Natural killer cell (primary cell): ENCODE measurements at regions not wholly inside any gene's neighbourhood (a gene's known extent, or its start where the extent isn't known, plus 50 kb on each side); places are given as distances from the start of the nearest gene placed in this dataset.
"Not testable (repeated sequence)": the region's sequence is repeated elsewhere in the genome, so short reads cannot be mapped to it uniquely, and the experiment has no call there.

ENCODE experiments used
- ATAC-seq, 3 donors: fragments of 150-1000 bp in 2 of 3; fragments of 200-7000 bp in 1 of 3; cut with Tn5 transposase; 1 replicate in 1 of 3; 2 replicates in 2 of 3; pipeline ENCODE4 v1.10.0; 2021; ENCODE audit warnings: mild to moderate bottlenecking in 2 of 3, moderate library complexity in 2 of 3
- DNase-seq, 2 donors: peaks; one replicate each; pipeline versions ENCODE4 v3.0.0 to v3.0.0-alpha.2; 2013 to 2021; ENCODE audit warnings: mixed read lengths in 1 of 2
- H3K27ac ChIP-seq: one replicate; pipeline ENCODE4 v1.5.1; 2013; ENCODE audit warnings: mild to moderate bottlenecking, low read length
- H3K27me3 ChIP-seq: one replicate; pipeline ENCODE4 v1.6.1; 2013; ENCODE audit warnings: low read length; ENCODE audit not compliant: control insufficient read depth, insufficient read depth
- H3K36me3 ChIP-seq: one replicate; pipeline ENCODE4 v1.6.1; 2013; ENCODE audit warnings: low read length; ENCODE audit not compliant: control insufficient read depth, insufficient read depth
- H3K4me1 ChIP-seq: one replicate; pipeline ENCODE4 v1.6.1; 2013; ENCODE audit warnings: low read length; ENCODE audit not compliant: control insufficient read depth, insufficient read depth
- H3K4me3 ChIP-seq: one replicate; pipeline ENCODE4 v1.5.1; 2013; ENCODE audit warnings: low read length
- H3K9me3 ChIP-seq: one replicate; pipeline ENCODE4 v1.6.1; 2013; ENCODE audit warnings: low read length; ENCODE audit not compliant: control insufficient read depth, insufficient read depth
- H3K27ac Mint-ChIP-seq, 2 donors: one replicate each; pipeline ENCODE4 v1.8.0; 2022; ENCODE audit warnings: mild to moderate bottlenecking in 2 of 2, mixed read lengths in 2 of 2, moderate library complexity in 1 of 2
- H3K27me3 Mint-ChIP-seq, 2 donors: one replicate each; pipeline ENCODE4 v1.8.0; 2022; ENCODE audit warnings: low read depth in 2 of 2, mixed read lengths in 2 of 2
- H3K36me3 Mint-ChIP-seq: one replicate; pipeline ENCODE4 v1.8.0; 2022; ENCODE audit warnings: mixed read lengths
- H3K4me1 Mint-ChIP-seq, 2 donors: one replicate each; pipeline ENCODE4 v1.8.0; 2022; ENCODE audit warnings: mixed read lengths in 2 of 2
- H3K4me3 Mint-ChIP-seq: one replicate; pipeline ENCODE4 v1.8.0; 2022; ENCODE audit warnings: mild to moderate bottlenecking, moderate library complexity, mixed read lengths
- H3K9me3 Mint-ChIP-seq, 2 donors: one replicate each; pipeline ENCODE4 v1.8.0; 2022; ENCODE audit warnings: mixed read lengths in 2 of 2
- WGBS: methylation state at CpG from one replicate; pipeline ENCODE4 v1.1.7; 2013; ENCODE audit warnings: missing lambda C conversion rate; ENCODE audit not compliant: insufficient coverage; 5-methylcytosine and 5-hydroxymethylcytosine counted together
- intact Hi-C: fragments of 100-400 bp; cut with micrococcal nuclease; formaldehyde crosslinking; loops from one replicate; pipeline ENCODE4 v1.14.2; 2022
- TF ChIP-seq, protein P1 (sequence below): fragments of 200-600 bp; IDR thresholded peaks from one replicate; pipeline ENCODE4 v1.8.0; 2022; ENCODE audit warnings: antibody characterized with exemption

DNA sequence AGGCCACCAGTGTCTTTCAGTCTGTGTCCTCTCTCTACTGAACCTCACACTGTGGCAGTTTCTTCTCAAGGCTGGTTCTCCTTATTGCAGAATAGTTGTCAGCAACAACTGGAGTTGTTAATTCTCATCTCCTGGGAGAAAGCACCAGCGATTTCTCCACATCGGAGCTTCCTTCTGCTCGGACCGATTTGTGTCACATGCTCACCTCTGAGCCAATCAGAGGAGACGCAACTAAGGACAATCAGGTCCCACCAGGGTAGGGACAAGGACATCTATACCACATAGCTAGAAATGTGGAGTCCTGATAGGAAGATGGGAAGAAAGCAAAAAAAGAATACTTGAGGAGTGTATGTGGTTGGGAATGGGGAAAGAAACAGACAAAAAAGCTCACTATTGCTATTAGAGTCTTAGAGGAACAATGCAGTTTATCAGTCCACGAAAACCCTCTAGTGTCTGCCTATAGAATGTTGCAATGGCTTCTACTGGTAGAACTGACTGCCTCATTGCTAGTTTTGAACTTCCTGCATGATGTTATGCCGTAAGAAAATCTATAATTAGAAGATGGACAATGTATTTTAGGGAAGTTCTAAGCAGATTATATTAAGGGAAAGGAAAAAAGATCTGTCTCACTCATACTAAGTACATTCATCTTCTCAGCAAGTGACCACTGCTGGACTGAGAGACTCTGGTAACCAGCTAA, 169.7 kb downstream of the CDCA7 start:
- no peaks in the 10 kb centered on the region for H3K9me3 ChIP-seq
- H3K27me3 ChIP-seq = no peaks in the 10 kb centered on the region
- Mint-ChIP-seq H3K4me3 (no peak overlapping the region), H3K27ac (no peak overlapping the region), H3K9me3 (no peaks in the 10 kb centered on the region), H3K27me3 (peaks cover 7 to 20% of the 10 kb centered on the region in 2 donors), H3K4me1 (no peaks in the 10 kb centered on the region), H3K36me3 (no peaks in the 10 kb centered on the region)
- DNase-seq (no peak), ATAC-seq (no peak)
- no peaks in the 10 kb centered on the region for H3K4me1 ChIP-seq
- no peaks in the 10 kb centered on the region for H3K36me3 ChIP-seq
- TF ChIP-seq, protein P1, sequence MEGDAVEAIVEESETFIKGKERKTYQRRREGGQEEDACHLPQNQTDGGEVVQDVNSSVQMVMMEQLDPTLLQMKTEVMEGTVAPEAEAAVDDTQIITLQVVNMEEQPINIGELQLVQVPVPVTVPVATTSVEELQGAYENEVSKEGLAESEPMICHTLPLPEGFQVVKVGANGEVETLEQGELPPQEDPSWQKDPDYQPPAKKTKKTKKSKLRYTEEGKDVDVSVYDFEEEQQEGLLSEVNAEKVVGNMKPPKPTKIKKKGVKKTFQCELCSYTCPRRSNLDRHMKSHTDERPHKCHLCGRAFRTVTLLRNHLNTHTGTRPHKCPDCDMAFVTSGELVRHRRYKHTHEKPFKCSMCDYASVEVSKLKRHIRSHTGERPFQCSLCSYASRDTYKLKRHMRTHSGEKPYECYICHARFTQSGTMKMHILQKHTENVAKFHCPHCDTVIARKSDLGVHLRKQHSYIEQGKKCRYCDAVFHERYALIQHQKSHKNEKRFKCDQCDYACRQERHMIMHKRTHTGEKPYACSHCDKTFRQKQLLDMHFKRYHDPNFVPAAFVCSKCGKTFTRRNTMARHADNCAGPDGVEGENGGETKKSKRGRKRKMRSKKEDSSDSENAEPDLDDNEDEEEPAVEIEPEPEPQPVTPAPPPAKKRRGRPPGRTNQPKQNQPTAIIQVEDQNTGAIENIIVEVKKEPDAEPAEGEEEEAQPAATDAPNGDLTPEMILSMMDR = no peak
- intact Hi-C loops = no loop called here
- H3K4me3 ChIP-seq = no peak overlapping the region
- no peak overlapping the region for H3K27ac ChIP-seq
- WGBS = 83% methylated on average over 7 of the region's 7 CpGs

DNA sequence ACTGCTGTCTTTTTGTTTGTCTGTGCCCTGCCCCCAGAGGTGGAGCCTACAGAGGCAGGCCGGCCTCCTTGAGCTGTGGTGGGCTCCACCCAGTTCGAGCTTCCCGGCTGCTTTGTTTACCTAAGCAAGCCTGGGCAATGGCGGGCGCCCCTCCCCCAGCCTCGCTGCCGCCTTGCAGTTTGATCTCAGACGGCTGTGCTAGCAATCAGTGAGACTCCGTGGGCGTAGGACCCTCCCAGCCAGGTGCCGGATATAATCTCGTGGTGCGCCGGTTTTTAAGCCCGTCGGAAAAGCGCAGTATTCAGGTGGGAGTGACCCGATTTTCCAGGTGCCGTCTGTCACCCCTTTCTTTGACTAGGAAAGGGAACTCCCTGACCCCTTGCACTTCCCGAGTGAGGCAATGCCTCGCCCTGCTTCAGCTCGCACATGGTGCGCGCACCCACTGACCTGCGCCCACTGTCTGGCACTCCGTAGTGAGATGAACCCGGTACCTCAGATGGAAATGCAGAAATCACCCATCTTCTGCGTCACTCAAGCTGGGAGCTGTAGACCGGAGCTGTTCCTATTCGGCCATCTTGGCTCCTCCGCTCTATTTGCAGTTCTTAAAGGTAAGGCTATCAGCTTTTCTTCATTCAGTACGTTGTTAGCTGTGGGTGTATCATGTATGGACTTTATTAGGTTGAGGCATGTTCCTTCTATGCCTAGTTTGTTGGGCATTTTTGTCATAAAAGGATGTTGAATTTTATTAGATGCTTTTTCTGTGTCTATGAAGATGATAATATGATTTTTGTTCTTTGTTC, 178.3 kb downstream of the CDCA7 start:
- H3K9me3 Mint-ChIP-seq, H3K27ac Mint-ChIP-seq, H3K4me1 Mint-ChIP-seq, H3K9me3 ChIP-seq, intact Hi-C loops, H3K27me3 ChIP-seq, ATAC-seq, H3K36me3 ChIP-seq, H3K4me3 ChIP-seq, H3K27ac ChIP-seq, H3K4me1 ChIP-seq, H3K4me3 Mint-ChIP-seq, H3K36me3 Mint-ChIP-seq, DNase-seq: not testable (repeated sequence)
- 87% methylated on average over 32 of the region's 32 CpGs for WGBS
- H3K27me3 Mint-ChIP-seq = peaks cover 6 to 13% of the 10 kb centered on the region in 2 donors

DNA sequence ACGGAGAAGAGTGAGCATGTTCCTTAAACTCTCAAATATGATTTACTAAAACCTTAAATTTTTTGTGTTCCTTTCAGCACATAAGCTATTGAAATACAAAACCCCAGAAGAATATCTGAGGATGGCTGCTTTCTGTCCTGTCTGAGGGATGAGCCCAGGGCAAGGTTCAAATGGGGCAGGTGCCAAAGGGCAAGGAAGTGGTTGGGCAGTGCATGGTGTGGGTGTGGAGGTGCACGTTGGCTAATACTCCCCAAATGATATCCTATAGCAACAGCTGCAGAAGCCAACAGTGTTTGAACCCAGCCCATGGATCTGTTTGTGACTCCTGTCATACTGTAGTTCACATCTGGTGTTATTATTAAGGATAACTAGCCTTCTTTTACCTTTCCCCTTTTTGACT, 183.0 kb downstream of the CDCA7 start:
- no peaks in the 10 kb centered on the region for H3K36me3 Mint-ChIP-seq
- H3K27me3 Mint-ChIP-seq = peaks cover 6 to 13% of the 10 kb centered on the region in 2 donors
- Histone ChIP-seq H3K27ac (no peak overlapping the region), H3K4me3 (no peak overlapping the region), H3K27me3 (peaks cover 4% of the 10 kb centered on the region), H3K4me1 (no peaks in the 10 kb centered on the region), H3K36me3 (no peaks in the 10 kb centered on the region), H3K9me3 (no peaks in the 10 kb centered on the region)
- intact Hi-C loops = no loop called here
- no peaks in the 10 kb centered on the region for H3K4me1 Mint-ChIP-seq
- WGBS = 83% methylated on average over 2 of the region's 2 CpGs
- DNase-seq = no peak
- H3K27ac Mint-ChIP-seq = no peak overlapping the region
- no peak overlapping the region for H3K4me3 Mint-ChIP-seq
- TF ChIP-seq, protein P1 = no peak
- H3K9me3 Mint-ChIP-seq = peaks cover 0 to 6% of the 10 kb centered on the region in 2 donors
- no peak for ATAC-seq

DNA sequence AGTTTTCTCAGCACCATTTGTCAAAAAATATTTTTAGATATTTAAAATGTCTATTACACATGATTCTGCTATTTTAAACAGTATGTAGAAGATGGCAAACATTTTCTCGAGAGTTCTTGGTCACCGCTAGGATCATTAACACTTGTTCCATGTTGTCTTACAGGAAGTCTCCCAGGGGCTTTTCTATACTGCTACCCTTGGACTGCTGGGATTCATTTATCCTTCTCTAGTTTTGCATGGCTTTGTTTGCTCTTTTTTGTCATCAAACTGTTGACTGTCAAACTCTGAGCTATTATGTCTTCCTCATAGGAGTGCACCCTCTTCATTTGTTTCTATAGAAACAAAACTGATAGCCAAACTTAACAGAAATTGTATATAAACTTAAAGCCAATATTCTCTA, 184.9 kb downstream of the CDCA7 start:
- Histone ChIP-seq H3K4me1 (no peaks in the 10 kb centered on the region), H3K27ac (no peak overlapping the region), H3K9me3 (no peaks in the 10 kb centered on the region), H3K27me3 (peaks cover 4% of the 10 kb centered on the region), H3K4me3 (no peak overlapping the region), H3K36me3 (no peaks in the 10 kb centered on the region)
- H3K36me3 Mint-ChIP-seq = no peaks in the 10 kb centered on the region
- H3K27ac Mint-ChIP-seq = no peak overlapping the region
- intact Hi-C loops = no loop called here
- DNase-seq (no peak), ATAC-seq (no peak)
- no peak overlapping the region for H3K4me3 Mint-ChIP-seq
- H3K27me3 Mint-ChIP-seq = peaks cover 6% of the 10 kb centered on the region in 2 donors
- no peaks in the 10 kb centered on the region for H3K4me1 Mint-ChIP-seq
- H3K9me3 Mint-ChIP-seq = no peaks in the 10 kb centered on the region
- 97% methylated on average over 2 of the region's 2 CpGs for WGBS
- TF ChIP-seq, protein P1 = no peak
